ENCODE measurements at regions not wholly inside any gene's neighbourhood (a gene's known extent, or its start where the extent isn't known, plus 50 kb on each side); places are given as distances from the start of the nearest gene placed in this dataset.
"Not testable (repeated sequence)": the region's sequence is repeated elsewhere in the genome, so short reads cannot be mapped to it uniquely, and the experiment has no call there.

GRCh38 chr10:46775668-46776059 is 135.6 kb upstream of the PTPN20 start:
- H3K9me3 ChIP-seq (ENCODE audit: control insufficient read depth in 2 of 2, low read length in 2 of 2); H3K4me1 ChIP-seq (ENCODE audit: control insufficient read depth in 2 of 2, insufficient read depth in 2 of 2, low read length in 2 of 2); H3K36me3 ChIP-seq (ENCODE audit: control insufficient read depth in 2 of 2, insufficient read depth in 2 of 2, low read length in 2 of 2); H3K9ac ChIP-seq (ENCODE audit: low read depth in 1 of 2, low read length in 2 of 2); H3K4me3 ChIP-seq (ENCODE audit: low read length in 2 of 2); H3K27ac ChIP-seq (ENCODE audit: low read depth in 2 of 2, low read length in 2 of 2); H3K27me3 ChIP-seq (ENCODE audit: control insufficient read depth in 2 of 2, insufficient read depth in 2 of 2, low read length in 2 of 2): not testable (repeated sequence)

- not testable (repeated sequence) for H3K27ac ChIP-seq (ENCODE audit: low read depth in 2 of 2, low read length in 2 of 2); H3K4me1 ChIP-seq (ENCODE audit: control insufficient read depth in 2 of 2, insufficient read depth in 2 of 2, low read length in 2 of 2); H3K9me3 ChIP-seq (ENCODE audit: control insufficient read depth in 2 of 2, low read length in 2 of 2); H3K4me3 ChIP-seq (ENCODE audit: low read length in 2 of 2); H3K36me3 ChIP-seq (ENCODE audit: control insufficient read depth in 2 of 2, insufficient read depth in 2 of 2, low read length in 2 of 2); H3K27me3 ChIP-seq (ENCODE audit: control insufficient read depth in 2 of 2, insufficient read depth in 2 of 2, low read length in 2 of 2); H3K9ac ChIP-seq (ENCODE audit: low read depth in 1 of 2, low read length in 2 of 2)
Measured at GRCh38 chr10:46779571-46779970, 131.7 kb upstream of the PTPN20 start.

DNA sequence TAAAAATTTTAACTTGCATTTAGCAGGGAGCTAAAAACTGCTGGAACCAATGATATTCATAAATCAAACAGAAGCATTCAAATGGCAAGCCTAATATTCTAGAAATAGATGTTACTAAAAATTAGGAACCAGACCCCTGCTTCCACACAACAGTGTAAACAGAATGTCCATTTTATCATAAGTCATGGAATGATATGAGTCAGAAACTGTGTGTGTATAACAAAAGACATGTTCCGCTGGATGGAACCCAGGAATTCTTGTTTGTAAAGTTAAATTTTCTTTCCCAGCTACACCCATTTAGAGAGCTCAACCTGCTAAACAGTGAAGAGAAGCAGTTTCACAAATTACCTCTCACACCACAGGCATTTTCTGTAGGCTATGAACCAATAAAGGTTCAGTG is 131.1 kb upstream of the PTPN20 start:
- not testable (repeated sequence) for H3K4me1 ChIP-seq (ENCODE audit: control insufficient read depth in 2 of 2, insufficient read depth in 2 of 2, low read length in 2 of 2); H3K27ac ChIP-seq (ENCODE audit: low read depth in 2 of 2, low read length in 2 of 2); H3K27me3 ChIP-seq (ENCODE audit: control insufficient read depth in 2 of 2, insufficient read depth in 2 of 2, low read length in 2 of 2)

GRCh38 chr10:46781001-46781400 is 130.2 kb upstream of the PTPN20 start:
- not testable (repeated sequence) for H3K27ac ChIP-seq (ENCODE audit: low read depth in 2 of 2, low read length in 2 of 2); H3K4me3 ChIP-seq (ENCODE audit: low read length in 2 of 2); H3K9ac ChIP-seq (ENCODE audit: low read depth in 1 of 2, low read length in 2 of 2); H3K36me3 ChIP-seq (ENCODE audit: control insufficient read depth in 2 of 2, insufficient read depth in 2 of 2, low read length in 2 of 2); H3K4me1 ChIP-seq (ENCODE audit: control insufficient read depth in 2 of 2, insufficient read depth in 2 of 2, low read length in 2 of 2); H3K27me3 ChIP-seq (ENCODE audit: control insufficient read depth in 2 of 2, insufficient read depth in 2 of 2, low read length in 2 of 2); H3K9me3 ChIP-seq (ENCODE audit: control insufficient read depth in 2 of 2, low read length in 2 of 2)

More for the DNA sequence above, 131.1 kb upstream of the PTPN20 start:
- not testable (repeated sequence) for H3K9ac ChIP-seq (ENCODE audit: low read depth in 1 of 2, low read length in 2 of 2); H3K9me3 ChIP-seq (ENCODE audit: control insufficient read depth in 2 of 2, low read length in 2 of 2); H3K36me3 ChIP-seq (ENCODE audit: control insufficient read depth in 2 of 2, insufficient read depth in 2 of 2, low read length in 2 of 2); H3K4me3 ChIP-seq (ENCODE audit: low read length in 2 of 2)

DNA sequence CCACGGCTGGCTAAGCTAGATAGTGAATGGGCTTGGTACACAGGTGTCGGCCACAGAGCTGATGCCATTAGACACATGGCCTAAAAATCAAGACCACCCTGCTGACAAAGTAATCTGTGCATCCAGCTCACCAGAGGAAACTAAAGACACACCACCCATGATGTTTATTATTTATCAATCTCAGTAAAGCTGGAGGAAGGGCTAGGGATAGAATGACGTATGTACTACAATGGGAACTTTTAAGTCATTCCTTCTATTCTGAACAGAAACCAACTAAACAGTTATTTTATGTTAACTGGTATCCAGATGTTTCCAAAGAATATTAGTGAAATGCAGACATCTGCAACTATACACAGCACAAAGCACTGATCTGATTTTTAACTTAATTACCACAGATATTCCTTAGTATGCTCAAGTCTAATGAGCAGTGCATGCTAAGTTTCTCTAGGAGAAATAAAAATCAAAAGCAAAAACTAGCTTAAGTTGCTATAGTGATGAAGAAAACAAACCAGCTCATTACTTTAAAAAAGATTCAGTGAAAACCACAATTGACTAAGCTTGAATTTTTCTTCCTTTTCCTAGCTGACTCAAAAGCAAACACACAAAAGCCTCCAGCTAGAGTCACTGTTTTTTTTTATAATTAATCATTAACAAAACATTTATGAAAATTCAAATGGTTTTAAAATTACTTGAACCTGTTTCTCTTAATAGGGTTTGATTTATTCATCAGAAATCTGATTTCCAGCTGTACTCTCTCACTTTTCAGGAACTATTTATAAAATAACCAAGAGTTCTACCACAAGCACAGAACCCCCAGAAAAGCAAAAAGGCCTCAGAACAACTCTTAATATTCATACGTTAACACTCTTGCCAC is 129.0 kb upstream of the PTPN20 start:
- not testable (repeated sequence) for H3K9me3 ChIP-seq (ENCODE audit: control insufficient read depth in 2 of 2, low read length in 2 of 2); H3K27ac ChIP-seq (ENCODE audit: low read depth in 2 of 2, low read length in 2 of 2); H3K36me3 ChIP-seq (ENCODE audit: control insufficient read depth in 2 of 2, insufficient read depth in 2 of 2, low read length in 2 of 2); H3K27me3 ChIP-seq (ENCODE audit: control insufficient read depth in 2 of 2, insufficient read depth in 2 of 2, low read length in 2 of 2); H3K9ac ChIP-seq (ENCODE audit: low read depth in 1 of 2, low read length in 2 of 2); H3K4me1 ChIP-seq (ENCODE audit: control insufficient read depth in 2 of 2, insufficient read depth in 2 of 2, low read length in 2 of 2); H3K4me3 ChIP-seq (ENCODE audit: low read length in 2 of 2)

GRCh38 chr10:46784665-46785064 is 126.6 kb upstream of the PTPN20 start:
- H3K9ac ChIP-seq (ENCODE audit: low read depth in 1 of 2, low read length in 2 of 2); H3K4me3 ChIP-seq (ENCODE audit: low read length in 2 of 2); H3K27me3 ChIP-seq (ENCODE audit: control insufficient read depth in 2 of 2, insufficient read depth in 2 of 2, low read length in 2 of 2); H3K36me3 ChIP-seq (ENCODE audit: control insufficient read depth in 2 of 2, insufficient read depth in 2 of 2, low read length in 2 of 2); H3K27ac ChIP-seq (ENCODE audit: low read depth in 2 of 2, low read length in 2 of 2); H3K4me1 ChIP-seq (ENCODE audit: control insufficient read depth in 2 of 2, insufficient read depth in 2 of 2, low read length in 2 of 2); H3K9me3 ChIP-seq (ENCODE audit: control insufficient read depth in 2 of 2, low read length in 2 of 2): not testable (repeated sequence)

GRCh38 chr10:46786125-46786517 is 125.1 kb upstream of the PTPN20 start:
- not testable (repeated sequence) for H3K4me1 ChIP-seq (ENCODE audit: control insufficient read depth in 2 of 2, insufficient read depth in 2 of 2, low read length in 2 of 2); H3K27me3 ChIP-seq (ENCODE audit: control insufficient read depth in 2 of 2, insufficient read depth in 2 of 2, low read length in 2 of 2); H3K36me3 ChIP-seq (ENCODE audit: control insufficient read depth in 2 of 2, insufficient read depth in 2 of 2, low read length in 2 of 2); H3K9me3 ChIP-seq (ENCODE audit: control insufficient read depth in 2 of 2, low read length in 2 of 2)
- H3K27ac ChIP-seq (ENCODE audit: low read depth in 2 of 2, low read length in 2 of 2), result peak overlapping the region in 1 of 2 donors; percentile 54
- H3K9ac ChIP-seq (ENCODE audit: low read depth in 1 of 2, low read length in 2 of 2), result peak overlapping the region in 1 of 2 donors; percentile 17
- peak overlapping the region; percentile 31 to 48 for H3K4me3 ChIP-seq (ENCODE audit: low read length in 2 of 2)

GRCh38 chr10:46786518-46787320 is 124.5 kb upstream of the PTPN20 start:
- H3K4me3 ChIP-seq (ENCODE audit: low read length in 2 of 2), result peak overlapping the region; percentile 72 to 81
- not testable (repeated sequence) for H3K9me3 ChIP-seq (ENCODE audit: control insufficient read depth in 2 of 2, low read length in 2 of 2); H3K36me3 ChIP-seq (ENCODE audit: control insufficient read depth in 2 of 2, insufficient read depth in 2 of 2, low read length in 2 of 2); H3K4me1 ChIP-seq (ENCODE audit: control insufficient read depth in 2 of 2, insufficient read depth in 2 of 2, low read length in 2 of 2); H3K27me3 ChIP-seq (ENCODE audit: control insufficient read depth in 2 of 2, insufficient read depth in 2 of 2, low read length in 2 of 2)
- H3K27ac ChIP-seq (ENCODE audit: low read depth in 2 of 2, low read length in 2 of 2), result peak overlapping the region; percentile 54 to 64
- H3K9ac ChIP-seq (ENCODE audit: low read depth in 1 of 2, low read length in 2 of 2), result peak overlapping the region; percentile 27 to 72

- H3K27ac ChIP-seq (ENCODE audit: low read depth in 2 of 2, low read length in 2 of 2), result peak overlapping the region in 1 of 2 donors; percentile 54
- H3K27me3 ChIP-seq (ENCODE audit: control insufficient read depth in 2 of 2, insufficient read depth in 2 of 2, low read length in 2 of 2), result no peaks in the 10 kb centered on the region
- H3K4me3 ChIP-seq (ENCODE audit: low read length in 2 of 2), result peak overlapping the region; percentile 72 to 81
- H3K9me3 ChIP-seq (ENCODE audit: control insufficient read depth in 2 of 2, low read length in 2 of 2), result no peaks in the 10 kb centered on the region
- H3K4me1 ChIP-seq (ENCODE audit: control insufficient read depth in 2 of 2, insufficient read depth in 2 of 2, low read length in 2 of 2), result no peaks in the 10 kb centered on the region
- H3K36me3 ChIP-seq (ENCODE audit: control insufficient read depth in 2 of 2, insufficient read depth in 2 of 2, low read length in 2 of 2), result no peaks in the 10 kb centered on the region
- peak overlapping the region; percentile 26 to 72 for H3K9ac ChIP-seq (ENCODE audit: low read depth in 1 of 2, low read length in 2 of 2)
Measured at GRCh38 chr10:46787321-46787615, 124.0 kb upstream of the PTPN20 start.

DNA sequence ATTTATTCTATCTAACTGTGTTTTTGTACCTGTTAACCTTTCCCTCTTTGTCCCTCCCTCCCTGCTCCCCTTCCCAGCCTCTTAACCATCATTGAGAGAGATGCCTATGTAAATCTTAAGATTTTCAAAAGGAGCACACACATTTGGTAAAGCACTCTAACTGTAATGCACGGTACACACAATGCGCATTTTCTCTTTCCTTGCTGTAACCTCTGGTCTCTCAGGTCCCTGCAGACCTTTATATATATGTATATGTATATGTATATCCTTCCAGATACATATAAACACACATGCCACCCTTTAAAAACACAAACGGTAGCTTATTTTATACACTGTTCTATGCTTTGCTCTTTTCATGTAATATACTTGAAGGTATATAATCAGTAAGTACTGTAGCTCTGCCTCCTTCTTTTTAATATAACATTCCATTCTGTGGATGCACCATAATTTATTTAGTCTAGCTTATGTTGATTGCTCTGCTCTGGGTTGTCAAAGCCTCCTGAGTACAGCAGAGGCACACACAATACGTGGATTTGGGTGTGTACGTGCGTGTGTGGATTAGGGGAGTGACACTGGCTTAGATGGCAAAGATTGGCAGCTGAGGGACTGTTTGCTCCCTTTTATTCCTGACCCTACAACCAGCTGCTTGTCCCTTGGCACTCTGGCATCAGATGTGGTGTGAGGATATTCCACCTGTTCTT is 118.4 kb upstream of the PTPN20 start:
- H3K4me3 ChIP-seq (ENCODE audit: low read length in 2 of 2); H3K4me1 ChIP-seq (ENCODE audit: control insufficient read depth in 2 of 2, insufficient read depth in 2 of 2, low read length in 2 of 2); H3K27me3 ChIP-seq (ENCODE audit: control insufficient read depth in 2 of 2, insufficient read depth in 2 of 2, low read length in 2 of 2); H3K27ac ChIP-seq (ENCODE audit: low read depth in 2 of 2, low read length in 2 of 2); H3K9me3 ChIP-seq (ENCODE audit: control insufficient read depth in 2 of 2, low read length in 2 of 2); H3K9ac ChIP-seq (ENCODE audit: low read depth in 1 of 2, low read length in 2 of 2); H3K36me3 ChIP-seq (ENCODE audit: control insufficient read depth in 2 of 2, insufficient read depth in 2 of 2, low read length in 2 of 2): not testable (repeated sequence)
